B cell (primary cell): ENCODE measurements at regions not wholly inside any gene's neighbourhood (a gene's known extent, or its start where the extent isn't known, plus 50 kb on each side); places are given as distances from the start of the nearest gene placed in this dataset.

Experiments used
- ATAC-seq: fragments of 200-7000 bp; cut with Tn5 transposase; one replicate; pipeline ENCODE4 v1.10.0; 2021; ENCODE audit warnings: low read depth, mild to moderate bottlenecking, moderate number of reproducible peaks, moderate library complexity
- CTCF ChIA-PET: fragments of 350-600 bp; sonication (Branson Sonifier 250); formaldehyde crosslinking; loops from one replicate; lab custom pipeline; 2021; ENCODE audit warnings: antibody characterized with exemption, inconsistent platforms; lab: Charles Lee
- POLR2A ChIA-PET: fragments of 350-600 bp; sonication (Branson Sonifier 250); formaldehyde crosslinking; loops from one replicate; lab custom pipeline; 2021; ENCODE audit warnings: antibody characterized with exemption; lab: Charles Lee
- DNase-seq: peaks from one replicate; pipeline ENCODE4 v3.0.0; 2013
- H2AFZ ChIP-seq: 2 replicates; pipeline ENCODE4 v1.6.1; 2012; ENCODE audit warnings: mild to moderate bottlenecking, low read depth, low read length; ENCODE audit not compliant: insufficient read depth, poor library complexity, severe bottlenecking
- H3K27ac ChIP-seq, 2 donors: 1 replicate in 1 of 2; 2 replicates in 1 of 2; pipeline ENCODE4 v1.5.1; 2012 to 2013; ENCODE audit warnings: low read length in 2 of 2, mild to moderate bottlenecking in 2 of 2, moderate library complexity in 1 of 2
- H3K27me3 ChIP-seq, 4 experiments: fragments of 200-600 bp in 1 of 4; sonication (generic) in 1 of 4; replicated peaks in 1 of 4; 1 replicate in 2 of 4; 2 replicates in 2 of 4; pipeline versions ENCODE4 v1.6.1 to v1.7.0; 2013 to 2016; ENCODE audit warnings: low read length in 3 of 4, mild to moderate bottlenecking in 2 of 4, mixed read lengths in 1 of 4, moderate library complexity in 1 of 4; ENCODE audit not compliant: insufficient read depth in 4 of 4, control insufficient read depth in 3 of 4; ENCODE audit errors: control extremely low read depth in 1 of 4
- H3K36me3 ChIP-seq, 2 experiments: replicated peaks in 1 of 2; 1 replicate in 1 of 2; 2 replicates in 1 of 2; pipeline versions ENCODE4 v1.6.1 to v1.7.1; 2013; ENCODE audit warnings: low read length in 1 of 2; ENCODE audit not compliant: insufficient read depth in 2 of 2, control insufficient read depth in 1 of 2; ENCODE audit errors: control extremely low read depth in 1 of 2, extremely low read depth in 1 of 2
- H3K4me1 ChIP-seq, 2 donors: fragments of 200-600 bp in 1 of 2; sonication (generic) in 1 of 2; 1 replicate in 1 of 2; 2 replicates in 1 of 2; pipeline versions ENCODE4 v1.5.1 to v1.6.1; 2013 to 2017; ENCODE audit warnings: low read length in 2 of 2; ENCODE audit not compliant: control insufficient read depth in 2 of 2, insufficient read depth in 2 of 2
- H3K4me2 ChIP-seq: replicated peaks from 2 replicates; pipeline ENCODE3; 2012; ENCODE audit warnings: mild to moderate bottlenecking, low read depth, low read length; ENCODE audit not compliant: poor library complexity, severe bottlenecking
- H3K4me3 ChIP-seq, 5 experiments: fragments of 200-600 bp in 1 of 5; sonication (generic) in 1 of 5; 1 replicate in 3 of 5; 2 replicates in 2 of 5; pipeline versions ENCODE4 v1.5.1 to v1.7.0; 2011 to 2016; ENCODE audit warnings: low read length in 4 of 5, mild to moderate bottlenecking in 4 of 5, low read depth in 2 of 5, control low read depth in 1 of 5, moderate library complexity in 1 of 5; ENCODE audit not compliant: insufficient read depth in 1 of 5; ENCODE audit errors: control extremely low read depth in 1 of 5, extremely low read depth in 1 of 5
- H3K79me2 ChIP-seq: fragments of 200-600 bp; sonication (generic); one replicate; pipeline ENCODE4 v1.6.0; 2016; ENCODE audit warnings: low read length; ENCODE audit not compliant: control insufficient read depth, insufficient read depth
- H3K9ac ChIP-seq: fragments of 200-600 bp; sonication (generic); 2 replicates; pipeline ENCODE4 v1.6.1; 2017; ENCODE audit warnings: mild to moderate bottlenecking, low read length, moderate library complexity
- H3K9me3 ChIP-seq, 3 donors: one replicate each; pipeline versions ENCODE4 v1.6.1 to v1.7.1; 2013; ENCODE audit warnings: low read length in 2 of 3; ENCODE audit not compliant: control insufficient read depth in 2 of 3, insufficient read depth in 1 of 3; ENCODE audit errors: control extremely low read depth in 1 of 3
- H4K20me1 ChIP-seq: 2 replicates; pipeline ENCODE4 v1.6.0; 2012; ENCODE audit warnings: mild to moderate bottlenecking, low read length; ENCODE audit not compliant: insufficient read depth, control insufficient read depth, poor library complexity, severe bottlenecking
- H3K27ac Mint-ChIP-seq: one replicate; pipeline ENCODE4 v1.8.0; 2021; ENCODE audit warnings: mixed read lengths
- H3K27me3 Mint-ChIP-seq: one replicate; pipeline ENCODE4 v1.8.0; 2021; ENCODE audit warnings: mixed read lengths
- H3K4me1 Mint-ChIP-seq: one replicate; pipeline ENCODE4 v1.8.0; 2021; ENCODE audit warnings: mixed read lengths
- H3K4me3 Mint-ChIP-seq: one replicate; pipeline ENCODE4 v1.8.0; 2021; ENCODE audit warnings: mixed read lengths
- H3K9me3 Mint-ChIP-seq: one replicate; pipeline ENCODE4 v1.8.0; 2022; ENCODE audit warnings: mixed read lengths; ENCODE audit not compliant: insufficient read depth
- EZH2 ChIP-seq: IDR thresholded peaks from 2 replicates; pipeline ENCODE4 v1.6.1; 2012; ENCODE audit warnings: borderline replicate concordance, low read depth, mild to moderate bottlenecking, moderate library complexity, low read length; ENCODE audit not compliant: insufficient read depth, poor library complexity, severe bottlenecking
- WGBS: methylation state at CpG from one replicate; pipeline ENCODE4 v1.1.5; 2013; ENCODE audit warnings: missing lambda C conversion rate; ENCODE audit not compliant: insufficient coverage; 5-methylcytosine and 5-hydroxymethylcytosine counted together
- intact Hi-C: fragments of 100-400 bp; cut with micrococcal nuclease; formaldehyde crosslinking; loops from one replicate; pipeline ENCODE4 v1.10.0; 2022
- TF ChIP-seq, protein P1 (sequence below): fragments of 200-600 bp; IDR thresholded peaks from one replicate; pipeline ENCODE4 v1.8.0; 2022; ENCODE audit warnings: antibody characterized with exemption, mild to moderate bottlenecking

DNA sequence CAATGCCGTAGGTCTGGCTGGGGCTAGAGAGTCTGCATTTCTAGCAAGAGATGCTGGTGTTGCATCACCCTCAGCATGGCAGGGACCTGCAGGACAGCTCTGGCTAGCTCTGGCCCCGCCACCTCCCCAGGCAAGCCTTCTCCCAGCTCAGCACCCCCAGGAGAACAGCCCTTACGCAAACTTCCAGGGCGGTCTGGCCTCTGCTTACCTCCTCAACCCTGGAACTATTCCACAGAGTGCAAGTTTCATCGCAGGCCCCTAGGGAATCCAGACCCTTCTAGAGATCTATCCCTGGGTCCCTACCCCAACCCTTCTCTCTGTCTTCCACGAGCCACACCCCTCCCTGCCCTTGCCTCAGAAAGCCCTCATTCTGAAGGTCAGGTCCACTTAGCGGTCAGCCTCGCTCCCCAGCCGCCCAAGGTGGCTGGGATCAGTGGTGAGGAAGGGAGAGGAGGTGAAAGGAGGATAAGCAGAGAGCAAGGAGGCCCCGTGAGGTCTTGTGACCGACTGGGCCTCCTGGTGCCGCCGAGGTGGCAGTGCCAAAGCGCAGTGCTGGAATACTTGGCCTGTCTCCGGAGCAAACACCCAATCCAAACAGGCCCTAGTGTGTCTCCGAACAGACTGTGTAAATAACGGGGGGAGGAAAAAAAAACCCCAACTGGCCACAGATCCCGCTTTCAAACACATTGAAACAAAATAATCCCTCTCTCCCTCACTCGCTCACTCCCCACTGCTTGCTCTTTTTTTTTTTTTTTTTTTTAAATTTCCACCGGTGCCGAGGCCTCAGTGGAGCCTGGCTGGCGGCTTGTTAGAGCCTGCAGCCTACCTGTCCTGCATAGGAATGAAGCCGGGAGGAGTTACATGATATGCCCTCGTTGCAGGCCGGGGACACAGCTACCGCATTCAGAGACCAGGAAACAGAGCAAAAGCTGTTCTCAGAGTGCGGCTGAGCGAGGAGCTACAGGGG is 380.9 kb downstream of the SOX9 start:
- ChIA-PET POLR2A (no interaction called here), CTCF (no interaction called here)
- no peaks in the 10 kb centered on the region for H4K20me1 ChIP-seq
- Mint-ChIP-seq H3K4me3 (no peak overlapping the region), H3K27ac (no peak overlapping the region), H3K27me3 (peaks cover 4% of the 10 kb centered on the region), H3K4me1 (no peaks in the 10 kb centered on the region), H3K9me3 (peaks cover 4% of the 10 kb centered on the region)
- H3K9ac ChIP-seq, result no peak overlapping the region
- no peak overlapping the region for H3K4me2 ChIP-seq
- no peak overlapping the region for H3K27ac ChIP-seq
- no peaks in the 10 kb centered on the region for H3K4me1 ChIP-seq
- H3K9me3 ChIP-seq, result peaks cover 0 to 6% (median 0%) of the 10 kb centered on the region in 3 donors
- DNase-seq, result no peak
- no peaks in the 10 kb centered on the region for H3K79me2 ChIP-seq
- H3K4me3 ChIP-seq, result no peak overlapping the region
- peaks cover 0 to 3% (median 0%) of the 10 kb centered on the region in 4 experiments for H3K27me3 ChIP-seq
- WGBS, result 82% methylated on average over 21 of the region's 28 CpGs
- no peak for ATAC-seq
- intact Hi-C loops, result no loop called here
- no peak for TF ChIP-seq EZH2
- TF ChIP-seq, protein P1, sequence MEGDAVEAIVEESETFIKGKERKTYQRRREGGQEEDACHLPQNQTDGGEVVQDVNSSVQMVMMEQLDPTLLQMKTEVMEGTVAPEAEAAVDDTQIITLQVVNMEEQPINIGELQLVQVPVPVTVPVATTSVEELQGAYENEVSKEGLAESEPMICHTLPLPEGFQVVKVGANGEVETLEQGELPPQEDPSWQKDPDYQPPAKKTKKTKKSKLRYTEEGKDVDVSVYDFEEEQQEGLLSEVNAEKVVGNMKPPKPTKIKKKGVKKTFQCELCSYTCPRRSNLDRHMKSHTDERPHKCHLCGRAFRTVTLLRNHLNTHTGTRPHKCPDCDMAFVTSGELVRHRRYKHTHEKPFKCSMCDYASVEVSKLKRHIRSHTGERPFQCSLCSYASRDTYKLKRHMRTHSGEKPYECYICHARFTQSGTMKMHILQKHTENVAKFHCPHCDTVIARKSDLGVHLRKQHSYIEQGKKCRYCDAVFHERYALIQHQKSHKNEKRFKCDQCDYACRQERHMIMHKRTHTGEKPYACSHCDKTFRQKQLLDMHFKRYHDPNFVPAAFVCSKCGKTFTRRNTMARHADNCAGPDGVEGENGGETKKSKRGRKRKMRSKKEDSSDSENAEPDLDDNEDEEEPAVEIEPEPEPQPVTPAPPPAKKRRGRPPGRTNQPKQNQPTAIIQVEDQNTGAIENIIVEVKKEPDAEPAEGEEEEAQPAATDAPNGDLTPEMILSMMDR, result no peak
- H2AFZ ChIP-seq, result no peak overlapping the region
- H3K36me3 ChIP-seq, result no peaks in the 10 kb centered on the region
